Chondrocyte (in vitro differentiated cells): ENCODE measurements at regions not wholly inside any gene's neighbourhood (a gene's known extent, or its start where the extent isn't known, plus 50 kb on each side); places are given as distances from the start of the nearest gene placed in this dataset.

Experiments
- DNase-seq: peaks from one replicate; pipeline ENCODE4 v3.0.0; 2021; ENCODE audit warnings: mixed read lengths, low spot score
- H3K27ac Mint-ChIP-seq: one replicate; pipeline ENCODE4 v1.8.0; 2021; ENCODE audit warnings: mild to moderate bottlenecking, moderate library complexity, mixed read lengths; ENCODE audit not compliant: unreplicated experiment
- H3K27me3 Mint-ChIP-seq: 2 replicates; pipeline ENCODE4 v1.8.0; 2021; ENCODE audit warnings: low read depth, mixed read lengths
- H3K36me3 Mint-ChIP-seq: 2 replicates; pipeline ENCODE4 v1.8.0; 2021; ENCODE audit warnings: low read depth, mixed read lengths
- H3K4me1 Mint-ChIP-seq: 2 replicates; pipeline ENCODE4 v1.8.0; 2021; ENCODE audit warnings: low read depth, mild to moderate bottlenecking, mixed read lengths
- H3K4me3 Mint-ChIP-seq: one replicate; pipeline ENCODE4 v1.8.0; 2021; ENCODE audit warnings: mild to moderate bottlenecking, moderate library complexity, mixed read lengths; ENCODE audit not compliant: unreplicated experiment
- H3K9me3 Mint-ChIP-seq: 2 replicates; pipeline ENCODE4 v1.8.0; 2021; ENCODE audit warnings: low read depth, mixed read lengths
- TF ChIP-seq, protein P1 (sequence below): fragments of 200-600 bp; sonication (generic); IDR thresholded peaks from 2 replicates; pipeline ENCODE4 v1.5.0; 2021; ENCODE audit warnings: antibody characterized with exemption, mild to moderate bottlenecking, moderate library complexity

DNA sequence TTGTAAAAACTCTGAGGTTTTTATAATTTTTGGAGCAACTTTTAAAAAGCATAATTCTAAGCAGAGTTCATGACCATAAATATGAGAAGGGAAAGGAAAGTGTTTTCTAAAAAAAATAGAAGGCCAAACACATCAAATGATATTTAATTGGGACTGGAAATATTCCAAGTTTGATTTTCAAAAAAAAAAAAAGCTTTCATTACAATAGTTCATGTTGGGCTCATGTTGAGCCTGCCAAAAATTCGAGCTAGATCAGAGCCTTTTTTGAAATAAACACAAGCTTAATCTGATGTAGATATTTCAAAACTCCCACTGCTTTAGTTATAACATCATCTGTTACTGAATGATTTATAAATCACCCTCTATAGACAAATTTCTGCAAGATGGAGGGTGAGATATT lies 163.4 kb upstream of the DEFB112 start:
- DNase-seq = no peak
- H3K36me3 Mint-ChIP-seq = peaks cover 2% of the 10 kb centered on the region
- no peak overlapping the region for H3K27ac Mint-ChIP-seq
- H3K4me1 Mint-ChIP-seq = no peaks in the 10 kb centered on the region
- H3K27me3 Mint-ChIP-seq = peaks cover 8% of the 10 kb centered on the region
- TF ChIP-seq, protein P1, sequence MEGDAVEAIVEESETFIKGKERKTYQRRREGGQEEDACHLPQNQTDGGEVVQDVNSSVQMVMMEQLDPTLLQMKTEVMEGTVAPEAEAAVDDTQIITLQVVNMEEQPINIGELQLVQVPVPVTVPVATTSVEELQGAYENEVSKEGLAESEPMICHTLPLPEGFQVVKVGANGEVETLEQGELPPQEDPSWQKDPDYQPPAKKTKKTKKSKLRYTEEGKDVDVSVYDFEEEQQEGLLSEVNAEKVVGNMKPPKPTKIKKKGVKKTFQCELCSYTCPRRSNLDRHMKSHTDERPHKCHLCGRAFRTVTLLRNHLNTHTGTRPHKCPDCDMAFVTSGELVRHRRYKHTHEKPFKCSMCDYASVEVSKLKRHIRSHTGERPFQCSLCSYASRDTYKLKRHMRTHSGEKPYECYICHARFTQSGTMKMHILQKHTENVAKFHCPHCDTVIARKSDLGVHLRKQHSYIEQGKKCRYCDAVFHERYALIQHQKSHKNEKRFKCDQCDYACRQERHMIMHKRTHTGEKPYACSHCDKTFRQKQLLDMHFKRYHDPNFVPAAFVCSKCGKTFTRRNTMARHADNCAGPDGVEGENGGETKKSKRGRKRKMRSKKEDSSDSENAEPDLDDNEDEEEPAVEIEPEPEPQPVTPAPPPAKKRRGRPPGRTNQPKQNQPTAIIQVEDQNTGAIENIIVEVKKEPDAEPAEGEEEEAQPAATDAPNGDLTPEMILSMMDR = no peak
- no peak overlapping the region for H3K4me3 Mint-ChIP-seq
- H3K9me3 Mint-ChIP-seq = no peaks in the 10 kb centered on the region

GRCh38 chr6:50214937-50215336 lies 165.2 kb upstream of the DEFB112 start:
- no peaks in the 10 kb centered on the region for H3K36me3 Mint-ChIP-seq
- DNase-seq = no peak
- peaks cover 7% of the 10 kb centered on the region for H3K27me3 Mint-ChIP-seq
- H3K4me3 Mint-ChIP-seq = no peak overlapping the region
- H3K27ac Mint-ChIP-seq = no peak overlapping the region
- H3K4me1 Mint-ChIP-seq = no peaks in the 10 kb centered on the region
- TF ChIP-seq, protein P1 = no peak
- H3K9me3 Mint-ChIP-seq = no peaks in the 10 kb centered on the region

DNA sequence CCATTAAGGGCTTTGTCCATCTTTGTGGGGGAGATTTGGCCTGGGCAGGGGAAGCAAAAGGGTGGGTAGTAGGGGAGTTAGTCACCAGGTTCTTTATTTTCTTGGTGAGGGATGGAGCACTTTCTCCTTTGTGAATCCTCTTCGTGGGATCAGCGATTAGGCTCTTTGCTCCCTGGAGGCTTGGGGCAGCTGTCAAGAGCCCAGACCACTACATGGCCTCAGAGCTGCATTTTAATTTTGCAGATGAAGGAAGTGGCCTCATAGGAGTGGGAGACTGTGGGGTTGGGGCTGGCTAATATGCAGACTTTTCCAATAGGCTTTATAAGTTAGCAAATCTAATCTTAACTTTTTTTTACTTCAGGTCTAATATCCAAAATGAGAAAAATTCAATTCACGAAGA lies 168.1 kb upstream of the DEFB112 start:
- TF ChIP-seq, protein P1 = no peak
- no peak overlapping the region for H3K4me3 Mint-ChIP-seq
- H3K9me3 Mint-ChIP-seq = no peaks in the 10 kb centered on the region
- peaks cover 5% of the 10 kb centered on the region for H3K27me3 Mint-ChIP-seq
- no peaks in the 10 kb centered on the region for H3K36me3 Mint-ChIP-seq
- no peaks in the 10 kb centered on the region for H3K4me1 Mint-ChIP-seq
- H3K27ac Mint-ChIP-seq = no peak overlapping the region
- no peak for DNase-seq

- Mint-ChIP-seq H3K4me1 (no peaks in the 10 kb centered on the region), H3K27me3 (no peaks in the 10 kb centered on the region), H3K27ac (no peak overlapping the region), H3K4me3 (no peak overlapping the region), H3K36me3 (no peaks in the 10 kb centered on the region), H3K9me3 (no peaks in the 10 kb centered on the region)
- no peak for DNase-seq
- TF ChIP-seq, protein P1 = no peak
These were observed 186.4 kb upstream of the DEFB112 start for GRCh38 chr6:50236164-50236563.

- Mint-ChIP-seq H3K4me1 (no peaks in the 10 kb centered on the region), H3K36me3 (no peaks in the 10 kb centered on the region), H3K27me3 (peaks cover 2% of the 10 kb centered on the region), H3K4me3 (no peak overlapping the region), H3K27ac (no peak overlapping the region), H3K9me3 (peaks cover 7% of the 10 kb centered on the region)
- DNase-seq = no peak
- TF ChIP-seq, protein P1 = no peak
These were observed 190.1 kb upstream of the DEFB112 start for GRCh38 chr6:50239853-50240252.
